Activated CD4-positive, alpha-beta T cell treated with anti-CD3 and anti-CD28 coated beads, Interleukin-10, Interleukin-2, amounts not matched to agents 100 ng/mL and 50 ng/mL, durations not matched to agents 16 hours and 8 hours (primary cell): ENCODE measurements at regions not wholly inside any gene's neighbourhood (a gene's known extent, or its start where the extent isn't known, plus 50 kb on each side); places are given as distances from the start of the nearest gene placed in this dataset.

ENCODE experiments used
- DNase-seq: peaks from one replicate; pipeline ENCODE4 v3.0.0-alpha.2; 2020

DNA sequence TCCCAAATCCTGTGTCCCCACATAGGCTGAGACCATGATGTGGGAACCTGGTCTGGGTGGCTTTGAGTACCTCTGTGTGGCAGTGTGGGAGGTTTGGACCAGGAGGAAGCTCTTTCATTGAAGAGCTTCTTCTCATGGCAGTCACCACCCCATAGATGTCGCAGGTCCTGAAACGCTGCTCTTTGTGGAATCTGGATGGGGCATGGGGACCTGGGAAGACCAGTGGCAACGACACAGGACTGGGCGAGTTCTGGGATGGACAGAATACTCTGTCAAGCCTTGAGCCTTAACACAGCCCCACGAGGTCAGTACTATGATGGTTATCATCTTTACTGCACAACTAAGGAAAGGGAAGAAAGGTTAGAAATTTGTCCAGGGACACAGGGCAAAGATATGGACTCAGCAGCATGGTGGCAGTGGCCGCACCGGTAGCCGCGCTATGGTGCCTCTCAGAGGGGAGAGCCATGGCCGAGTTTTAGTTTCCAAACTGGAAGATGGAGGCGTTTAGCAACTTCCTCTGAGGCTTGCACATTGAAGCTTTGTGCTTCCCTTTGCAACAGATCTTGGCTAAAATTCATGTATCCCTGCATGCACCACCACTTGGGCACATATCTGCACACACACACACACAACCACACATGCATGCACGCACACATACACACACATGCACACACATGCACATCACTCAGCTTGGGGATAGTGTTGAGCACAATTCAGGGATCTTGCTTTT, 117.7 kb upstream of the C1orf174 start:
- DNase-seq = no peak

GRCh38 chr1:4018466-4019146, 118.5 kb upstream of the C1orf174 start:
- DNase-seq = no peak

DNA sequence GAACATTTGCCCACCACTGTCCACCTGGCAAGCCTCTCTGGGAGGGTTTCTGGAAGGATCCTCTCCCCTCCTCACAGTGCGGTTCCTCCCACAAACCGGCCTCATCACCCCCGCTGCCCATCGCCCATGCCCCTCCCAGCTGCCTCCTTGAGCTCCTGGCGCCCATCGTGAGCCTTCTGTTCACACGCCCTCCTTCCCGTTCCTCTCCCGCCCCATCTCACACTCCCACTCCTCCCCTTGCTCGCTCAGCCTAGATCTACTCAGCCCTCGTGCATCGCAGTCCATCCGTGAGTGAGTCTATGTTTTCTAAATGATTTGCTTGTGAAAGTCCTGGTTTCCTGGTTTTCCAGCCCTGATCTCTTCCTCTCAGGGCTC, 119.1 kb upstream of the C1orf174 start:
- DNase-seq = no peak

- no peak for DNase-seq
These were observed 119.7 kb upstream of the C1orf174 start for GRCh38 chr1:4019606-4020331.

DNA sequence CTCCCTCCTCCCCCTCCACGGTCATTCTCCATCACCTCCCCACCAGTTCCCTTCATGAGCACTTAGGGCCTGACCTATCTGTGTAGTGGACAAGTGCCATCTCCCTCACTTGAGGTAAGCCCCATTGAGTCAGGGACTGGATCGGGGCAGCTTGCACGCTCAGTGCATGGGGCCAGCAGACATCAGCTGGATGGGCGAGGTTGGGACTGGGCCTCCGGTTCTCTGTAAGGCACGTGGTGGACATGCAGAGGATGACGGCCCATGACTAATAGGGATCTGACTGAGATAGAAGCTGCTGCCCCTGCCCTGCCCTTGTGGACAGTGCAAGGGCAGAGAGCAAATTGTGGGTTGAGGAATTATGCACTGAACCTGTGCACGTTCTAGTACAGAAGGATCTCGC, 120.4 kb upstream of the C1orf174 start:
- DNase-seq = no peak

DNA sequence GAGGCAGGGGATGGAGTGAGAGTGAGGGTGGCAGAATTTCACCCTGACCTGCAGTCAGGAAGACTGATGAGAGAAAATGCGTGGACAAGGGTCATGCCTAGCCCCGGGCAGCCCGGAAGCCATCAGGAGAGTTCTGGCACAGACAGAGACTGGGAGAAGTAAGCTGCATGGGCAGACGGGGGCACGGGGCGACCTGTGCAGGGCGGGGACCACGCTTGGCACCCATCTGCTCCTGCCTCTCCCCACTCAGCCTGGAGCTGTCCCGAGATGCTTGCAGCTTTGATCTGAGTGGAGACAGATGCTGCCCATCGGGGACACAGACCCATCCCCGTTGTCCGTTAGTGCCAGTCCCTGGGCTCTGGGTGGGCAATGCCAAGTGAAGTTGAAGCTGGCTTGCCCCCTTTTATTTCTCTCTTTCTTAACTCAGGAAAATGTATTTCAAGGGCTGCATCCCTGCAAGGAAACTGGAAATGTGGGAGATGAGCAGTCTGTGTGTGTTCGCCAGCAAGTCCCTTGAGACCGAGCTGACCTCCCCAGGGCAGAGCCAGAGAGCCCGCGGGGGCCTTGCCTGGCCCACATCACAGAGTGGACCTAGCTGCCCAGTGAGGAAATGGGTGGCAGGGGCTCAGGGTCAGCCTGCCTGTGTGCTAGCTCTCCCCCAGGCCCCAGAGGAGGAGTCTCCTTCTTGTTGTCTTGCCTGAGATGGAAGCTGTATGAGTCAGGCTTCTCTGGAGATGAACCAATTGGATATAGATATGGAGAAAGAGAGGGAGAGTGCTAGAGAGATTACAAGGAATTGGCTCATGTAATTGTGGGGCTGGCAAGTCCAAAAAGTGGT, 121.3 kb upstream of the C1orf174 start:
- DNase-seq = no peak

DNA sequence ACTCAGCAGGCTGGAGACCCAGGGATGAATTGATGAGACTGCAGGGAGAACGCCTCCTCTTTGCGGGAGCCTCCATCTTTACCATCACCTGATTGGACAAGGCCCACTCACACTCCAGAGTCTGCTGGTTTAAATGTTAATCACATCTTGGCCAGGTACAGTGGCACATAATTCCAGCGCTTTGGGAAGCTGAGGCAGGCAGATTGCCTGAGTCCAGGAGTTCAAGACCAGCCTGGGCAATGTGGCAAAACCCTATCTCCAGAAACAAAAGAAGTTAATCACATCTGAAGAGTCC, 121.8 kb upstream of the C1orf174 start:
- DNase-seq = no peak

GRCh38 chr1:4022715-4023114, 122.6 kb upstream of the C1orf174 start:
- DNase-seq = no peak

- DNase-seq = no peak
These were observed 123.6 kb upstream of the C1orf174 start for GRCh38 chr1:4023678-4024077.

- no peak for DNase-seq
These were observed 124.7 kb upstream of the C1orf174 start for GRCh38 chr1:4024811-4025210.

GRCh38 chr1:4025752-4026151, 125.7 kb upstream of the C1orf174 start:
- no peak for DNase-seq

DNA sequence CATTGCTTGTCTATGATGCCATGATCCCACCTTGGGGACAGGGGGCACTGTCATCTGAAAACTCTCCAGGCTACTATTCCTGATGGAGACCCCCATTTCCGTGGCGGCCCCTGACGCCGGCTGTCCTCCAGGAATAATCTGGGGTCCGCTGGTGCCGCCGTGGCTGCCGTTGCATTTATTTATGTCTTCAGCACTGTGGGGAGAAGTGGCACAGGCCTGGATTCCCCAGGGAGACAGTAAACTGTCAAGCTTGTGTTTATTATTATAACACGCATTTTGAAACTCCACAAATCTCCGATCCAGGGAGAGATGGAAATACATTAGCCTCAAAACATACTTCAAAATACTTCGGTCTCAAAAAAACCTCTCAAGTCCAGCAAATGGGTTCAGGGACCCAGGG, 126.9 kb upstream of the C1orf174 start:
- no peak for DNase-seq

DNA sequence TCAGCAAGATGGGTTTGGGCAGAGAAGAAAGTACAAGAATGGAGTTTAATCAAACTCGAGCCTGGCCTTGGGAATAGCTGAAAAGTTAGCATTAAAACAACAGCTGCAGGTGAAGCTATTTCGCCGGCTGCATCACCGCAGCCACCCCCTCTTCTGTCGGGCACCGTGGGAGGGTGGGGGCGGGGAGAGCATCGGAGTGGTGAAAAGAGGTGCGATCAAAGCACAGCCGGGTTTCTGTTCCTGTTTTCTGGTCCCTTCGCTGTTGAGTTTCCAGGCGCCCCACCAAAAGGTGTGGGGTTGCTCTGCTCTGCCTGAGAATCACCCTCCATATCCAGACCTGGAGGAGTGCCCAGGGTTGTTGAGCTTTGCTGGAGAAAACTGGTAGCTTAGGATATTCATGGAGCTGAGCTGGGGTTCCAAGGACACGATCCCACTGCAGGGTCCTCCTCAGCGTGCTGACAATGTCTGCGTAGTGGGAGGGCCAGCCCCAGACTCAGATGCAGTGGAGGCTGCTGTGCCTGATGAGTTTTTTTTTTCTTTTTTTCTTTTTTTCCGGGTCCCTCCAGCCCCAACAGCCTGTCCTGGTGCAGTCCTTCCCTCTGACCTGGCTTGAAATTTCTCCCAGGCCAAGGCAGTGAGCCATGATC, 127.5 kb upstream of the C1orf174 start:
- DNase-seq = no peak

GRCh38 chr1:4028139-4028501, 128.0 kb upstream of the C1orf174 start:
- DNase-seq = no peak

DNA sequence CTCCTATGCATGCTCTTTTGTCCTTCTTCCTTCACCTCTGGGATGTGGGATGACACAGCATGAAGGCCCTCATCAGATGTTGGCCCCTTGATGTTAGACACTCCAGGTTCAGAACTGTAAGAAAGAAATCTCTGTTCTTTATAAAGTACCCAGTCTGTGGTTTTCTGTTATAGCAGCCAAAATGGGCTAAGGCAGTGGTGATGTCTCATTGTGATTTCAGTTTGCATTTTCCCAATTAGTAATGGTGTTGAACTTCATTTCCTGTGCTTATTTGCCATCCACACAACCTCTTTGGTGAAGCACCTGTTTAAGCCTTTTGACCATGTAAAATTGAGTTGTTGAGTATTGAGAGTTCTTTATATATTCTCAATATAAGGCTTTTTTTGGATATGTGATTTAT, 129.3 kb upstream of the C1orf174 start:
- no peak for DNase-seq

DNA sequence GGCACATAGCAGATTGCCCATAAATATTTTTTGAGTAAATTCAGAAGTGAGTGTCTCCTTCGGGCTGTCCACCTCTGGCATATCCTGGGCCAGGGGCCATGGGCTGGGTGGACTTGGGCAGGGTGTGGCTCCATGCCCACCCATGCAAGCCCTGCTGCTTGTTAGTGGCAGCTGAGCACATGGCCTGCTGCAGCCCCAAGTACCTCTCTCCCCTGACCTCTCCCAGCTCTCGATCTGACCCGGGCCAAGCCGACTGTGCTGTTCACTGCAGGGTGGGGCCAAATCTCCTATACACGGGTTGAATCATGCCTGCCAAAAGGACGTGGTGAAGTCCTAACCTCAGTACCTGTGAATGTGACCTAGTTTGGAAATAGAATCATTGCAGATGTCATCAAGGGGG, 132.5 kb upstream of the C1orf174 start:
- no peak for DNase-seq

DNA sequence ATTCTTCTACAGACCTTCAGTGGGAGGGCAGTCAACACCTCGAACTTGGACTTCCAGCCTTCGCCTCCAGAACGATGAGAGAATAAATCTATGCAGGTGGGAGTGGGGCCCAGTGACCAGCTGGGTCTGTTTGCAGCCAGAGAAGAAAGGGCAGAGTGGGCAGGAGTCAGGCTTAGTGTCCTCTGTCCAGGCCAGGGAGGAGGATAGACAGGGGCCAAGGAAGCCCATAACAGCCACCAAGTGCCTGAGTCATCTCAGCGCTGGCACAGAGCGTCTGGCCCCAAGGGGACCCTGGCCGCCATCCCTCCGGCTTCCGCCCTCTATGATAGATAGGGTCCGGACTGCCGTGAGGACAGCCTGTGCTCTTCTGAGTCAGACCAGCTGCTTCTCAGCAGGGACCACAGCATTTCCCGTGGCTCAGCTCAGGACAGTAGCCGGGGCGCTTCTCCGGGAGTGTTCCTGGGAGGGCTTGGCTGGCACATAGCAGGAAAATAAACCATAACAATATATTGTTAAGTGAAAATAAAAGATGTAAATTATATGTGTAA, 133.1 kb upstream of the C1orf174 start:
- DNase-seq = no peak

DNA sequence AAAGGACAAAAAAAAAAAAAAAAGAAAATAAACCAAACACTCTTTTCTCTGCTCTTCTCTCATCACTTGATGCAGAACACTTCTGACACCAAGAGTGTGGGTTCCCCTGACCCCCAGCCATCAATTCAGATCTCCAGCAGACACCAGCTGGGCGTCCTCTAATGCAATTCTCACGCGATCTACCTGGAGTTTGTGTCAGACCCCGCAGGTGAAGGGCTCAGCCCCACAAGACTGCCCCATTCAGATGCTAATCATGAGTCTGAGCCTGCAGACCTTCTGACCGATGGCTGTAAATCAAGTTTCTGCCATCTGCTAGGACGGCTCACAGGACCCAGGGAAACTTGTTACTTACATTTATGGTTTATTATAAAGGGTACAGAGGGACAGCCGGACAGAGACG, 133.6 kb upstream of the C1orf174 start:
- no peak for DNase-seq

DNA sequence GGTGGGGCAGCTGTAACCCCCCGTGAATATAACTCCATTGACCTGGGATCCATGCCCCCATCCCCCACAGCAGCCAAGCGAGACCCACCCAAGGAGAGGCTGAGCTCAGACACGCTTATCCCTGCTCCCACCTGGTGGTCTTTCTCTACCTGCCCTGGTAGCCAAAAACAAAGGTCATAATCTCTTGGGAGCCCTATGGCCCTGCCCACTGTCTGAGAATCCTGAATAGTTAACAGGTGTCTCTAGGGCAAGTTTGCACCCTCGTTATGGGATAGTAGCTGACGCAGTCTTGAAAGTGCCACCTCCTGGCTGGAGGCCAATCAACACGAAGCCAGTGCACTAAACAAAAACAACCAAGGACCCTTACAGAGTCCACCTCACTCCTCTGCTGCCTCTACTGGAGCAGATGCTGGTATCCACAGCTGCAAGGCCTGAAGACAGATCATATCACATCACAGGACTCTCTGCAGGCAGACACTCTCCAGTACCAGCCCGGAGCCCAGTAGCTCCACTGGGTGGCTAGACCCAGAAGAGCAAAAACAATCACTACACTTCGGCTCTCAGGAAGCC, 134.3 kb upstream of the C1orf174 start:
- DNase-seq = no peak

- DNase-seq = no peak
These were observed 144.9 kb upstream of the C1orf174 start for GRCh38 chr1:4044967-4045366.

- no peak for DNase-seq
These were observed 145.4 kb upstream of the C1orf174 start for GRCh38 chr1:4045397-4046010.
